ENCODE measurements at regions not wholly inside any gene's neighbourhood (a gene's known extent, or its start where the extent isn't known, plus 50 kb on each side); places are given as distances from the start of the nearest gene placed in this dataset.

DNA sequence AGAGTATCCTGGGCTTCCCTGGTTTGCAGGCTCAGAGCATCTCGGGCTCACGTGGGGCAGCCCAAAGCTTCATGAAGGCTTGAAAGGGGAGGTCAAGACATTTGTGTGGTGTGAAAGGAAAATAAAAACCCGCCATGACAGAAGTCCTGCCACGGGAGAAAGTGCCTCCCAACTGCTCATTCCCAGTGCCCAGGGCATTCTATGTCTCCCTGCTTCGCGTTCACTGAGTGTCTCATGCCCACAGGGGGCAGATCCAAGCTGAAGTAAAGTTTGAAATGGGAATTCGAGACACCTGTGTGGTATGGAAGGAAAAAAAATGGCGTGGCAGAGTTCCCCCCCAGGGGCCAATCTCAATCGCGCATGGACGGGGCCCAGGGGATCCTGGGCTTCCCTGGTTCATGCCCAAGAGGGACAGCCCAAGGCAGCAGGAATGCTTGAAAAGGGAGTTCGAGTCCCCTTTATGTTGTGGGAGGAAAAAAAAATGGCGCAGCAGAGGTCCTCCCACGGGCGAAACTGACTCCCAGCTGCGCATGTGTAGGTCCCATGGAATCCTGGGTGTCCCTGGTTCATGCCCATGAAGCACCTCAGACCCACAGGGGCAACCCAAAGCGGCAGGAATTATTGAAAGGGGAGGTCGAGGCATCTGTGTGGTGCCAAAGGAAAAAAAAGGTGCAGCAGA lies 576.7 kb downstream of the ALG10 start:
- TF ChIP-seq, protein P1, sequence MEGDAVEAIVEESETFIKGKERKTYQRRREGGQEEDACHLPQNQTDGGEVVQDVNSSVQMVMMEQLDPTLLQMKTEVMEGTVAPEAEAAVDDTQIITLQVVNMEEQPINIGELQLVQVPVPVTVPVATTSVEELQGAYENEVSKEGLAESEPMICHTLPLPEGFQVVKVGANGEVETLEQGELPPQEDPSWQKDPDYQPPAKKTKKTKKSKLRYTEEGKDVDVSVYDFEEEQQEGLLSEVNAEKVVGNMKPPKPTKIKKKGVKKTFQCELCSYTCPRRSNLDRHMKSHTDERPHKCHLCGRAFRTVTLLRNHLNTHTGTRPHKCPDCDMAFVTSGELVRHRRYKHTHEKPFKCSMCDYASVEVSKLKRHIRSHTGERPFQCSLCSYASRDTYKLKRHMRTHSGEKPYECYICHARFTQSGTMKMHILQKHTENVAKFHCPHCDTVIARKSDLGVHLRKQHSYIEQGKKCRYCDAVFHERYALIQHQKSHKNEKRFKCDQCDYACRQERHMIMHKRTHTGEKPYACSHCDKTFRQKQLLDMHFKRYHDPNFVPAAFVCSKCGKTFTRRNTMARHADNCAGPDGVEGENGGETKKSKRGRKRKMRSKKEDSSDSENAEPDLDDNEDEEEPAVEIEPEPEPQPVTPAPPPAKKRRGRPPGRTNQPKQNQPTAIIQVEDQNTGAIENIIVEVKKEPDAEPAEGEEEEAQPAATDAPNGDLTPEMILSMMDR (IDR thresholded peaks at IDR 0.05) = no peak
- TF ChIP-seq POLR2A (IDR thresholded peaks at IDR 0.05) = no peak

Measured in Peyer's patch (tissue), 4 donors.